NOMO-1 treated with dmso at 0.1 percent for 144 hours (cell line): ENCODE measurements at regions not wholly inside any gene's neighbourhood (a gene's known extent, or its start where the extent isn't known, plus 50 kb on each side); places are given as distances from the start of the nearest gene placed in this dataset.
A peak's percentile ranks its signal among the peaks of the same experiment; 100 is the strongest.

ENCODE experiments used
- DNase-seq: peaks from one replicate; lab custom pipeline; 2025; ENCODE audit not compliant: unreplicated experiment; lab: John Stamatoyannopoulos, UW

- DNase-seq = peak; percentile 35
These were observed 181.7 kb downstream of the ANAPC1 start for GRCh38 chr2:111702119-111702803.

- no peak for DNase-seq
These were observed 181.2 kb downstream of the ANAPC1 start for GRCh38 chr2:111702804-111703196.

- DNase-seq = no peak
These were observed 180.2 kb downstream of the ANAPC1 start for GRCh38 chr2:111703759-111704158.

- no peak for DNase-seq
These were observed 179.7 kb downstream of the ANAPC1 start for GRCh38 chr2:111704246-111704645.

- no peak for DNase-seq
These were observed 178.8 kb downstream of the ANAPC1 start for GRCh38 chr2:111705239-111705638.

GRCh38 chr2:111705711-111706336 is 178.2 kb downstream of the ANAPC1 start:
- DNase-seq = peak; percentile 70

- DNase-seq = no peak
These were observed 177.5 kb downstream of the ANAPC1 start for GRCh38 chr2:111706481-111707001.

GRCh38 chr2:111707700-111708099 is 176.3 kb downstream of the ANAPC1 start:
- no peak for DNase-seq

GRCh38 chr2:111708476-111709180 is 175.4 kb downstream of the ANAPC1 start:
- DNase-seq = no peak

- DNase-seq = no peak
These were observed 174.7 kb downstream of the ANAPC1 start for GRCh38 chr2:111709321-111709720.

- DNase-seq = no peak
These were observed 173.9 kb downstream of the ANAPC1 start for GRCh38 chr2:111710085-111710484.

- no peak for DNase-seq
These were observed 173.4 kb downstream of the ANAPC1 start for GRCh38 chr2:111710613-111711012.

GRCh38 chr2:111711270-111711669 is 172.7 kb downstream of the ANAPC1 start:
- no peak for DNase-seq

GRCh38 chr2:111712361-111712760 is 171.6 kb downstream of the ANAPC1 start:
- DNase-seq = no peak

GRCh38 chr2:111712940-111713515 is 171.0 kb downstream of the ANAPC1 start:
- no peak for DNase-seq

GRCh38 chr2:111715987-111716904 is 167.7 kb downstream of the ANAPC1 start:
- no peak for DNase-seq

- no peak for DNase-seq
These were observed 166.9 kb downstream of the ANAPC1 start for GRCh38 chr2:111716905-111717775.
